Tibial nerve (tissue), 4 donors: ENCODE measurements at regions not wholly inside any gene's neighbourhood (a gene's known extent, or its start where the extent isn't known, plus 50 kb on each side); places are given as distances from the start of the nearest gene placed in this dataset.

Experiments used
- CTCF ChIP-seq, 5 experiments: fragments of 200-600 bp in 3 of 5; fragments of 450-650 bp in 2 of 5; sonication (generic) in 3 of 5; IDR thresholded peaks; one replicate each; pipeline ENCODE4 v1.5.1; 2016 to 2019; ENCODE audit warnings: antibody characterized with exemption in 5 of 5, mild to moderate bottlenecking in 3 of 5, moderate library complexity in 2 of 5
- EP300 ChIP-seq, 2 donors: sonication (generic); formaldehyde crosslinking; IDR thresholded peaks; one replicate each; pipeline ENCODE4 v1.6.1; 2017; ENCODE audit warnings: antibody characterized with exemption in 2 of 2, mild to moderate bottlenecking in 1 of 2
- POLR2A ChIP-seq, 2 donors: fragments of 450-650 bp; IDR thresholded peaks; one replicate each; pipeline ENCODE4 v1.6.1; 2017; ENCODE audit warnings: antibody characterized with exemption in 2 of 2, mild to moderate bottlenecking in 2 of 2, moderate library complexity in 2 of 2

GRCh38 chr1:228955691-228956090 lies 220.4 kb downstream of the RHOU start:
- no peak for TF ChIP-seq POLR2A (IDR thresholded peaks at IDR 0.05)
- TF ChIP-seq CTCF (IDR thresholded peaks at IDR 0.05), result no peak
- TF ChIP-seq EP300 (IDR thresholded peaks at IDR 0.05), result no peak
